Mesenchymal stem cell (in vitro differentiated cells and primary cell): ENCODE measurements at regions not wholly inside any gene's neighbourhood (a gene's known extent, or its start where the extent isn't known, plus 50 kb on each side); places are given as distances from the start of the nearest gene placed in this dataset.

Experiments
- DNase-seq: peaks from one replicate; pipeline ENCODE4 v3.0.0-alpha.2; 2013
- H2AFZ ChIP-seq: one replicate; pipeline ENCODE4 v1.6.1; 2013; ENCODE audit warnings: low read depth, mild to moderate bottlenecking, control low read depth, inconsistent platforms, low read length, moderate library complexity
- H2AK5ac ChIP-seq: 2 replicates; pipeline ENCODE4 v1.6.1; 2013; ENCODE audit warnings: low read length, moderate library complexity, mild to moderate bottlenecking, inconsistent platforms; ENCODE audit not compliant: severe bottlenecking
- H2BK120ac ChIP-seq: one replicate; pipeline ENCODE4 v1.6.1; 2013; ENCODE audit warnings: low read depth, mild to moderate bottlenecking, inconsistent platforms, low read length, moderate library complexity
- H2BK12ac ChIP-seq, 2 experiments: one replicate each; pipeline ENCODE4 v1.6.1; 2013; ENCODE audit warnings: inconsistent platforms in 2 of 2, low read length in 2 of 2, mild to moderate bottlenecking in 2 of 2, moderate library complexity in 2 of 2, control low read depth in 1 of 2
- H2BK15ac ChIP-seq: one replicate; pipeline ENCODE4 v1.6.1; 2013; ENCODE audit warnings: mild to moderate bottlenecking, low read depth, inconsistent platforms; ENCODE audit not compliant: poor library complexity, severe bottlenecking
- H2BK5ac ChIP-seq: 2 replicates; pipeline ENCODE4 v1.6.1; 2013; ENCODE audit warnings: low read depth, mild to moderate bottlenecking, low read length, control low read depth, inconsistent platforms; ENCODE audit not compliant: poor library complexity, severe bottlenecking
- H3K14ac ChIP-seq, 2 experiments: one replicate each; pipeline ENCODE4 v1.6.1; 2013; ENCODE audit warnings: inconsistent platforms in 2 of 2, low read length in 2 of 2, control low read depth in 1 of 2, mild to moderate bottlenecking in 1 of 2, moderate library complexity in 1 of 2
- H3K18ac ChIP-seq, 2 experiments: one replicate each; pipeline ENCODE4 v1.6.1; 2013; ENCODE audit warnings: inconsistent platforms in 2 of 2, low read length in 2 of 2, control low read depth in 1 of 2, low read depth in 1 of 2, mild to moderate bottlenecking in 1 of 2
- H3K23ac ChIP-seq, 2 experiments: one replicate each; pipeline ENCODE4 v1.6.1; 2013; ENCODE audit warnings: inconsistent platforms in 2 of 2, low read length in 2 of 2, mild to moderate bottlenecking in 2 of 2, moderate library complexity in 2 of 2, control low read depth in 1 of 2
- H3K27ac ChIP-seq: 2 replicates; pipeline ENCODE4 v1.5.1; 2013; ENCODE audit warnings: mild to moderate bottlenecking, moderate library complexity, low read length, control low read depth, inconsistent platforms; ENCODE audit not compliant: poor library complexity, severe bottlenecking
- H3K27me3 ChIP-seq, 2 experiments: 2 replicates each; pipeline versions ENCODE4 v1.6.1 to v1.7.0; 2013; ENCODE audit warnings: low read length in 2 of 2, mild to moderate bottlenecking in 2 of 2, moderate library complexity in 2 of 2, control low read depth in 1 of 2, inconsistent platforms in 1 of 2; ENCODE audit not compliant: control insufficient read depth in 1 of 2, insufficient read depth in 1 of 2
- H3K36me3 ChIP-seq, 2 experiments: 2 replicates each; pipeline versions ENCODE4 v1.6.1 to v1.7.0; 2013; ENCODE audit warnings: low read length in 2 of 2, control low read depth in 1 of 2, inconsistent platforms in 1 of 2, low read depth in 1 of 2, mild to moderate bottlenecking in 1 of 2; ENCODE audit not compliant: insufficient read depth in 2 of 2, control insufficient read depth in 1 of 2
- H3K4ac ChIP-seq, 2 experiments: one replicate each; pipeline ENCODE4 v1.6.1; 2013; ENCODE audit warnings: inconsistent platforms in 2 of 2, low read length in 2 of 2, mild to moderate bottlenecking in 2 of 2, moderate library complexity in 2 of 2, control low read depth in 1 of 2, low read depth in 1 of 2
- H3K4me1 ChIP-seq: 2 replicates; pipeline ENCODE4 v1.6.1; 2013; ENCODE audit warnings: low read depth, low read length, control low read depth; ENCODE audit not compliant: control insufficient read depth, insufficient read depth
- H3K4me2 ChIP-seq: 2 replicates; pipeline ENCODE4 v1.6.1; 2013; ENCODE audit warnings: low read length, mild to moderate bottlenecking, inconsistent platforms; ENCODE audit not compliant: poor library complexity, severe bottlenecking
- H3K4me3 ChIP-seq, 2 experiments: 2 replicates each; pipeline versions ENCODE4 v1.5.1 to v1.7.0; 2013; ENCODE audit warnings: low read length in 2 of 2, mild to moderate bottlenecking in 2 of 2, control low read depth in 1 of 2, low read depth in 1 of 2; ENCODE audit not compliant: insufficient read depth in 1 of 2
- H3K79me1 ChIP-seq: replicated peaks from 2 replicates; pipeline ENCODE4 v1.6.1; 2013; ENCODE audit warnings: mild to moderate bottlenecking, control low read depth, low read length, inconsistent platforms; ENCODE audit not compliant: poor library complexity, severe bottlenecking
- H3K9ac ChIP-seq: 2 replicates; pipeline ENCODE4 v1.7.0; 2013; ENCODE audit warnings: mild to moderate bottlenecking, low read length, moderate library complexity
- H3K9me3 ChIP-seq: 2 replicates; pipeline ENCODE4 v1.7.0; 2013; ENCODE audit warnings: mild to moderate bottlenecking, low read length; ENCODE audit not compliant: control insufficient read depth
- H4K8ac ChIP-seq: one replicate; pipeline ENCODE4 v1.6.1; 2013; ENCODE audit warnings: inconsistent platforms, mild to moderate bottlenecking, low read length, moderate library complexity
- H4K91ac ChIP-seq: one replicate; pipeline ENCODE4 v1.6.1; 2013; ENCODE audit warnings: mild to moderate bottlenecking, low read length, inconsistent platforms
- WGBS: methylation state at CpG from one replicate; pipeline ENCODE4 v1.1.7; 2013; ENCODE audit warnings: mixed read lengths; 5-methylcytosine and 5-hydroxymethylcytosine counted together

GRCh38 chrX:84611843-84612636, 109.8 kb upstream of the HDX start:
- Histone ChIP-seq H3K27me3 (no peaks in the 10 kb centered on the region), H2BK12ac (no peak overlapping the region), H2AK5ac (no peak overlapping the region), H3K9ac (no peak overlapping the region), H3K36me3 (no peaks in the 10 kb centered on the region), H2BK15ac (no peak overlapping the region), H3K27ac (no peak overlapping the region), H3K18ac (no peak overlapping the region), H3K4me2 (no peak overlapping the region), H3K14ac (no peak overlapping the region), H3K4me3 (no peak overlapping the region), H3K4ac (no peak overlapping the region), H4K91ac (no peak overlapping the region), H2BK120ac (no peak overlapping the region), H2BK5ac (no peak overlapping the region), H3K79me1 (no peaks in the 10 kb centered on the region), H2AFZ (no peak overlapping the region), H3K4me1 (no peaks in the 10 kb centered on the region), H3K23ac (no peak overlapping the region), H3K9me3 (no peaks in the 10 kb centered on the region), H4K8ac (no peak overlapping the region)
- no peak for DNase-seq
- 74% methylated on average over 2 of the region's 3 CpGs for WGBS

GRCh38 chrX:84634201-84634782, 132.0 kb upstream of the HDX start:
- H2AFZ ChIP-seq: no peak overlapping the region
- no peak overlapping the region for H4K91ac ChIP-seq
- H3K18ac ChIP-seq: no peak overlapping the region
- H4K8ac ChIP-seq: no peak overlapping the region
- H3K27ac ChIP-seq: no peak overlapping the region
- no peak overlapping the region for H3K14ac ChIP-seq
- no peaks in the 10 kb centered on the region for H3K27me3 ChIP-seq
- H3K9ac ChIP-seq: no peak overlapping the region
- H3K4me2 ChIP-seq: no peak overlapping the region
- no peaks in the 10 kb centered on the region for H3K4me1 ChIP-seq
- no peak overlapping the region for H3K23ac ChIP-seq
- no peak overlapping the region for H2BK15ac ChIP-seq
- H2BK12ac ChIP-seq: no peak overlapping the region
- no peaks in the 10 kb centered on the region for H3K79me1 ChIP-seq
- H3K4me3 ChIP-seq: no peak overlapping the region
- 79% methylated on average over 3 of the region's 3 CpGs for WGBS
- H2AK5ac ChIP-seq: no peak overlapping the region
- no peak overlapping the region for H2BK5ac ChIP-seq
- H2BK120ac ChIP-seq: no peak overlapping the region
- H3K36me3 ChIP-seq: no peaks in the 10 kb centered on the region
- H3K9me3 ChIP-seq: no peaks in the 10 kb centered on the region
- DNase-seq: no peak
- no peak overlapping the region for H3K4ac ChIP-seq

DNA sequence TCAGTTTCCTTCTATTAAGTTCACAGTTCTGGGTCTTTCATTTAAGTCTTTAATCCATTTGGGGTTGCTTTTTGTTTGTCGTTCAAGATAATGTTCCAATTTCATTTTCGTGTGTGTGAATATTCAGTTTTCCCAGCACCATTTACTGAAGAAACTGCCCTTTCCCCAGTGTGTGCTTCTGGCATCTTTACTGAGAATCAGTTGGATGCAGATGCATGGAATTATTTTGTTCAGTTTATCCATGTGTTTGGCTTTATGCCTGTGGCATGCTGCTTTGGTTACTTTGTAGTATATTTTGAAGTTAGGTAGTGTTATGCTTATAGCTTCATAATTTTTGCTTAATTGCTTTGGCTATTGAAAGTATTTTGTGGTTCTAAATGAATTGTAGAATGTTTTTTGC, 163.8 kb upstream of the HDX start:
- Histone ChIP-seq H3K27me3 (no peaks in the 10 kb centered on the region), H2BK12ac (no peak overlapping the region), H3K18ac (no peak overlapping the region), H2BK15ac (no peak overlapping the region), H3K79me1 (no peaks in the 10 kb centered on the region), H2AFZ (no peak overlapping the region), H3K14ac (no peak overlapping the region), H3K9ac (no peak overlapping the region), H3K4me1 (no peaks in the 10 kb centered on the region), H2BK120ac (no peak overlapping the region), H3K9me3 (no peaks in the 10 kb centered on the region), H3K27ac (no peak overlapping the region), H3K23ac (no peak overlapping the region), H2AK5ac (no peak overlapping the region), H2BK5ac (no peak overlapping the region), H3K36me3 (no peaks in the 10 kb centered on the region), H3K4me2 (no peak overlapping the region), H3K4ac (no peak overlapping the region), H4K8ac (no peak overlapping the region), H3K4me3 (no peak overlapping the region), H4K91ac (no peak overlapping the region)
- DNase-seq: no peak
- WGBS: 90% methylated on average over 2 of the region's 2 CpGs

DNA sequence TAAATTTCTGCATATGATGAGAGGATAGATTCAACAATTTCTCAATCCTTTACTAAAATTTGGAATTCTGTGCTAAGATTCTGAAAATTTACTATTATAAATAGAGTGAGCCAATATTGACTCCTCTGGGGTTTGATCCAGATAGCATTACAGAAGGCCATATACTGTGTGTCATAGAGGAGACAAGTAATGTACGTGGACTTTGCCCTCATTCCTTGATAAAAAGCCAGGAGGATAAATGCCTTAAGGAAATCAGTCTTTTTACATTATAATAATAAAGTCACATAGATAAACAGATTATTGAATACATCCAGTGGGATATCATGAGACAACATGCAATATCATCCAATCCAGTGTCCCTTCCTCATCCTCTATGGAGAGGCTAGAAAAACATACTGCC, 188.0 kb upstream of the HDX start:
- Histone ChIP-seq H3K18ac (no peak overlapping the region), H2BK12ac (no peak overlapping the region), H2AK5ac (no peak overlapping the region), H2BK15ac (no peak overlapping the region), H3K79me1 (no peaks in the 10 kb centered on the region), H4K91ac (no peak overlapping the region), H3K14ac (no peak overlapping the region), H3K27me3 (no peaks in the 10 kb centered on the region), H3K9me3 (no peaks in the 10 kb centered on the region), H3K36me3 (no peaks in the 10 kb centered on the region), H3K4me2 (no peak overlapping the region), H4K8ac (no peak overlapping the region), H3K4ac (no peak overlapping the region), H3K27ac (no peak overlapping the region), H3K4me3 (no peak overlapping the region), H3K9ac (no peak overlapping the region), H2BK5ac (no peak overlapping the region), H2AFZ (no peak overlapping the region), H3K4me1 (no peaks in the 10 kb centered on the region), H3K23ac (no peak overlapping the region), H2BK120ac (no peak overlapping the region)
- no CpG with 5 or more reads among the region's 1 CpG for WGBS
- no peak for DNase-seq
